Peyer's patch (tissue), 4 donors: ENCODE measurements at regions not wholly inside any gene's neighbourhood (a gene's known extent, or its start where the extent isn't known, plus 50 kb on each side); places are given as distances from the start of the nearest gene placed in this dataset.

Experiments used
- POLR2A ChIP-seq, 2 donors: fragments of 450-650 bp; IDR thresholded peaks; one replicate each; pipeline ENCODE4 v1.5.1; 2017; ENCODE audit warnings: antibody characterized with exemption in 2 of 2, mild to moderate bottlenecking in 2 of 2, moderate library complexity in 2 of 2
- TF ChIP-seq, protein P1 (sequence below), 6 experiments: fragments of 450-650 bp in 4 of 6; fragments of 200-600 bp in 2 of 6; sonication (generic) in 1 of 6; IDR thresholded peaks; one replicate each; pipeline ENCODE4 v1.5.1; 2017 to 2019; ENCODE audit warnings: antibody characterized with exemption in 6 of 6, mild to moderate bottlenecking in 3 of 6, moderate library complexity in 1 of 6

GRCh38 chr13:30026093-30026492 lies 175.7 kb upstream of the UBL3 start:
- TF ChIP-seq, protein P1, sequence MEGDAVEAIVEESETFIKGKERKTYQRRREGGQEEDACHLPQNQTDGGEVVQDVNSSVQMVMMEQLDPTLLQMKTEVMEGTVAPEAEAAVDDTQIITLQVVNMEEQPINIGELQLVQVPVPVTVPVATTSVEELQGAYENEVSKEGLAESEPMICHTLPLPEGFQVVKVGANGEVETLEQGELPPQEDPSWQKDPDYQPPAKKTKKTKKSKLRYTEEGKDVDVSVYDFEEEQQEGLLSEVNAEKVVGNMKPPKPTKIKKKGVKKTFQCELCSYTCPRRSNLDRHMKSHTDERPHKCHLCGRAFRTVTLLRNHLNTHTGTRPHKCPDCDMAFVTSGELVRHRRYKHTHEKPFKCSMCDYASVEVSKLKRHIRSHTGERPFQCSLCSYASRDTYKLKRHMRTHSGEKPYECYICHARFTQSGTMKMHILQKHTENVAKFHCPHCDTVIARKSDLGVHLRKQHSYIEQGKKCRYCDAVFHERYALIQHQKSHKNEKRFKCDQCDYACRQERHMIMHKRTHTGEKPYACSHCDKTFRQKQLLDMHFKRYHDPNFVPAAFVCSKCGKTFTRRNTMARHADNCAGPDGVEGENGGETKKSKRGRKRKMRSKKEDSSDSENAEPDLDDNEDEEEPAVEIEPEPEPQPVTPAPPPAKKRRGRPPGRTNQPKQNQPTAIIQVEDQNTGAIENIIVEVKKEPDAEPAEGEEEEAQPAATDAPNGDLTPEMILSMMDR (IDR thresholded peaks at IDR 0.05) = no peak
- no peak for TF ChIP-seq POLR2A (IDR thresholded peaks at IDR 0.05)
